CD8-positive, alpha-beta memory T cell (primary cell): ENCODE measurements at regions not wholly inside any gene's neighbourhood (a gene's known extent, or its start where the extent isn't known, plus 50 kb on each side); places are given as distances from the start of the nearest gene placed in this dataset.

ENCODE experiments used
- CTCF ChIA-PET: fragments of 350-600 bp; sonication (Branson Sonifier 250); formaldehyde crosslinking; loops from one replicate; lab custom pipeline; 2021; ENCODE audit warnings: antibody characterized with exemption; lab: Charles Lee
- POLR2A ChIA-PET: fragments of 350-600 bp; sonication (Branson Sonifier 250); formaldehyde crosslinking; loops from one replicate; lab custom pipeline; 2021; ENCODE audit warnings: antibody characterized with exemption; lab: Charles Lee
- DNase-seq, 5 donors: peaks; one replicate each; pipeline versions ENCODE4 v3.0.0 to v3.0.0-alpha.2; 2020 to 2022; ENCODE audit warnings: mixed read lengths in 1 of 5
- H3K27ac ChIP-seq: one replicate; pipeline ENCODE4 v1.7.0; 2013; ENCODE audit warnings: low read depth, mild to moderate bottlenecking, low read length, moderate library complexity
- H3K27me3 ChIP-seq: 2 replicates; pipeline ENCODE4 v1.7.0; 2013; ENCODE audit warnings: low read length, mild to moderate bottlenecking; ENCODE audit not compliant: insufficient read depth, poor library complexity, severe bottlenecking
- H3K36me3 ChIP-seq: 2 replicates; pipeline ENCODE4 v1.7.0; 2013; ENCODE audit warnings: mild to moderate bottlenecking, low read length, moderate library complexity; ENCODE audit not compliant: insufficient read depth
- H3K4me1 ChIP-seq: 2 replicates; pipeline ENCODE4 v1.7.0; 2013; ENCODE audit warnings: mild to moderate bottlenecking, low read length, moderate library complexity; ENCODE audit not compliant: insufficient read depth
- H3K4me3 ChIP-seq: 2 replicates; pipeline ENCODE4 v1.7.0; 2013; ENCODE audit warnings: mild to moderate bottlenecking, low read length
- H3K9me3 ChIP-seq: 2 replicates; pipeline ENCODE4 v1.7.0; 2013; ENCODE audit warnings: mild to moderate bottlenecking, low read length
- H3K27ac Mint-ChIP-seq, 8 donors: one replicate each; pipeline ENCODE4 v1.8.0; 2020 to 2021; ENCODE audit warnings: mixed read lengths in 8 of 8, mild to moderate bottlenecking in 6 of 8, inconsistent platforms in 3 of 8, moderate library complexity in 3 of 8
- H3K27me3 Mint-ChIP-seq, 2 donors: one replicate each; pipeline ENCODE4 v1.8.0; 2020 to 2021; ENCODE audit warnings: mixed read lengths in 2 of 2, mild to moderate bottlenecking in 1 of 2, moderate library complexity in 1 of 2
- H3K36me3 Mint-ChIP-seq, 3 donors: one replicate each; pipeline ENCODE4 v1.8.0; 2020 to 2021; ENCODE audit warnings: mixed read lengths in 3 of 3, inconsistent platforms in 1 of 3, mild to moderate bottlenecking in 1 of 3
- H3K4me1 Mint-ChIP-seq, 3 donors: one replicate each; pipeline ENCODE4 v1.8.0; 2020 to 2021; ENCODE audit warnings: mixed read lengths in 3 of 3, inconsistent platforms in 1 of 3, mild to moderate bottlenecking in 1 of 3
- H3K4me3 Mint-ChIP-seq, 7 donors: one replicate each; pipeline ENCODE4 v1.8.0; 2020 to 2021; ENCODE audit warnings: mixed read lengths in 7 of 7, mild to moderate bottlenecking in 6 of 7, moderate library complexity in 4 of 7, inconsistent platforms in 2 of 7
- H3K9me3 Mint-ChIP-seq, 5 donors: one replicate each; pipeline ENCODE4 v1.8.0; 2020 to 2022; ENCODE audit warnings: mixed read lengths in 5 of 5, mild to moderate bottlenecking in 3 of 5, moderate library complexity in 2 of 5, inconsistent platforms in 1 of 5

GRCh38 chr14:48473944-48474343 is 798.5 kb upstream of the MDGA2 start:
- ChIA-PET CTCF (no interaction called here), POLR2A (no interaction called here)
- Histone ChIP-seq H3K27ac (no peak overlapping the region), H3K36me3 (no peaks in the 10 kb centered on the region), H3K27me3 (no peaks in the 10 kb centered on the region), H3K4me3 (no peak overlapping the region), H3K4me1 (no peaks in the 10 kb centered on the region), H3K9me3 (no peaks in the 10 kb centered on the region)
- Mint-ChIP-seq H3K4me1 (no peaks in the 10 kb centered on the region), H3K27ac (no peak overlapping the region), H3K27me3 (no peaks in the 10 kb centered on the region), H3K9me3 (peaks cover 0 to 10% (median 4%) of the 10 kb centered on the region in 5 donors), H3K36me3 (no peaks in the 10 kb centered on the region), H3K4me3 (no peak overlapping the region)
- no peak for DNase-seq

DNA sequence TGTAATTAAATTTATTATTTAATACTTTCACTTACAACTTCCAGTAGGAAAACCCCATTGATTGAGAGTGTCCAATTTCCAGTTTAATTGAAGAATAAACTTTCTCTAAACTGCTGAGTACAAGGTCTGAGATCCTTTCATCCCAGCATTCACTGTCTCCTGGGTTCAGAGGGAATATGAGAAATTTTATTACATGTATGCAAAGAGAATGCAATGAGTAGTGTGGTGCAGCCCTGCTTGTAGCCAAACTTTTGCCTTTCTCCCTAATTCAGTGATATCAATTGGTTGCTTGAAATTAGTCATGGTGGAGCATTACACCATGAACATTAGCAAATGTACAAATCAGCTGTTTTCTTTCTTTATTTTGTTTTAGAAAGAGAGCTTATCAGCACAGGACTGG is 780.6 kb upstream of the MDGA2 start:
- H3K36me3 Mint-ChIP-seq = no peaks in the 10 kb centered on the region
- H3K4me3 Mint-ChIP-seq = no peak overlapping the region
- H3K27ac ChIP-seq = no peak overlapping the region
- no peaks in the 10 kb centered on the region for H3K4me1 ChIP-seq
- no peak for DNase-seq
- H3K27me3 Mint-ChIP-seq = no peaks in the 10 kb centered on the region
- no peaks in the 10 kb centered on the region for H3K27me3 ChIP-seq
- no peaks in the 10 kb centered on the region for H3K9me3 ChIP-seq
- H3K36me3 ChIP-seq = no peaks in the 10 kb centered on the region
- no peak overlapping the region for H3K27ac Mint-ChIP-seq
- peaks cover 0 to 7% (median 3%) of the 10 kb centered on the region in 5 donors for H3K9me3 Mint-ChIP-seq
- POLR2A ChIA-PET = no interaction called here
- CTCF ChIA-PET = no interaction called here
- no peaks in the 10 kb centered on the region for H3K4me1 Mint-ChIP-seq
- H3K4me3 ChIP-seq = no peak overlapping the region

- H3K27ac Mint-ChIP-seq = no peak overlapping the region
- H3K4me3 ChIP-seq = no peak overlapping the region
- CTCF ChIA-PET = no interaction called here
Observed at GRCh38 chr14:48454887-48455286, 779.5 kb upstream of the MDGA2 start.

GRCh38 chr14:48452437-48452995 is 777.1 kb upstream of the MDGA2 start:
- no peaks in the 10 kb centered on the region for H3K4me1 Mint-ChIP-seq
- ChIA-PET POLR2A (no interaction called here), CTCF (no interaction called here)
- Histone ChIP-seq H3K36me3 (no peaks in the 10 kb centered on the region), H3K27me3 (no peaks in the 10 kb centered on the region), H3K9me3 (no peaks in the 10 kb centered on the region), H3K27ac (no peak overlapping the region), H3K4me1 (no peaks in the 10 kb centered on the region), H3K4me3 (no peak overlapping the region)
- no peaks in the 10 kb centered on the region for H3K27me3 Mint-ChIP-seq
- H3K36me3 Mint-ChIP-seq = no peaks in the 10 kb centered on the region
- no peak overlapping the region for H3K4me3 Mint-ChIP-seq
- peaks cover 0 to 9% (median 3%) of the 10 kb centered on the region in 5 donors for H3K9me3 Mint-ChIP-seq
- H3K27ac Mint-ChIP-seq = no peak overlapping the region
- no peak for DNase-seq

More at GRCh38 chr14:48454887-48455286, 779.5 kb upstream of the MDGA2 start:
- no peaks in the 10 kb centered on the region for H3K36me3 Mint-ChIP-seq
- no peak overlapping the region for H3K4me3 Mint-ChIP-seq
- no peak for DNase-seq
- no peaks in the 10 kb centered on the region for H3K4me1 Mint-ChIP-seq
- Histone ChIP-seq H3K9me3 (no peaks in the 10 kb centered on the region), H3K27me3 (no peaks in the 10 kb centered on the region), H3K36me3 (no peaks in the 10 kb centered on the region), H3K27ac (no peak overlapping the region), H3K4me1 (no peaks in the 10 kb centered on the region)
- H3K27me3 Mint-ChIP-seq = no peaks in the 10 kb centered on the region
- POLR2A ChIA-PET = no interaction called here
- peaks cover 0 to 5% (median 3%) of the 10 kb centered on the region in 5 donors for H3K9me3 Mint-ChIP-seq

DNA sequence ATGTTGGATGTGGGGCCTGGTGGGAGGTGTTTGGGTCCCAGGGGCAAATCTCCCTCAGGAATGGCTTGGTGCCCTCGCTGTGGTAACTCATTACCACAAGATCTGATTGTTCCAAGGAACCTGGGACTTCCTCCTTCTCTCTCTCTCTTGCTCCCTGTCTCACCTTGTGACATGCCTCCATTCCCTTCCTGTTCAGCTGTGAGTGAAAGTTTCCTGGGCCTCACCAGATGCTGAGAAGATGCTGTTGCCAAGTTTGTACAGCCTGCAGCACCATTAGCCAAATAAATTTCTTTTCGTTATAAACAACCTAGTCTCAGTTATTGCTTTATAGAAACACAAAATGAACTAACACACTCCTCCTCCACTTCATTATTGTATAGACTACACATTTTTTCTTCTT is 759.8 kb upstream of the MDGA2 start:
- ChIA-PET POLR2A (no interaction called here), CTCF (no interaction called here)

GRCh38 chr14:48430805-48431204 is 755.4 kb upstream of the MDGA2 start:
- H3K4me1 ChIP-seq = no peaks in the 10 kb centered on the region
- Mint-ChIP-seq H3K4me1 (no peaks in the 10 kb centered on the region), H3K9me3 (peaks cover 0 to 23% (median 8%) of the 10 kb centered on the region in 5 donors), H3K27me3 (no peaks in the 10 kb centered on the region), H3K36me3 (no peaks in the 10 kb centered on the region), H3K27ac (no peak overlapping the region), H3K4me3 (no peak overlapping the region)
- no peak for DNase-seq
- no peaks in the 10 kb centered on the region for H3K27me3 ChIP-seq
- ChIA-PET POLR2A (no interaction called here), CTCF (no interaction called here)
- no peak overlapping the region for H3K27ac ChIP-seq
- H3K4me3 ChIP-seq = no peak overlapping the region
- H3K9me3 ChIP-seq = no peaks in the 10 kb centered on the region
- no peaks in the 10 kb centered on the region for H3K36me3 ChIP-seq

More for the DNA sequence above, 759.8 kb upstream of the MDGA2 start:
- Histone ChIP-seq H3K9me3 (no peaks in the 10 kb centered on the region), H3K36me3 (no peaks in the 10 kb centered on the region), H3K27me3 (no peaks in the 10 kb centered on the region), H3K4me1 (no peaks in the 10 kb centered on the region), H3K4me3 (no peak overlapping the region), H3K27ac (no peak overlapping the region)
- DNase-seq = no peak
- H3K27ac Mint-ChIP-seq = no peak overlapping the region
- H3K9me3 Mint-ChIP-seq = peaks cover 3 to 15% (median 8%) of the 10 kb centered on the region in 5 donors
- H3K4me1 Mint-ChIP-seq = no peaks in the 10 kb centered on the region
- H3K4me3 Mint-ChIP-seq = no peak overlapping the region
- no peaks in the 10 kb centered on the region for H3K27me3 Mint-ChIP-seq
- H3K36me3 Mint-ChIP-seq = no peaks in the 10 kb centered on the region

- H3K36me3 ChIP-seq = no peaks in the 10 kb centered on the region
- no peaks in the 10 kb centered on the region for H3K9me3 ChIP-seq
- no peaks in the 10 kb centered on the region for H3K4me1 ChIP-seq
- H3K4me1 Mint-ChIP-seq = no peaks in the 10 kb centered on the region
- H3K27me3 ChIP-seq = no peaks in the 10 kb centered on the region
- H3K4me3 Mint-ChIP-seq = no peak overlapping the region
- H3K9me3 Mint-ChIP-seq = peaks cover 0 to 14% (median 3%) of the 10 kb centered on the region in 5 donors
- H3K27ac ChIP-seq = no peak overlapping the region
- CTCF ChIA-PET = no interaction called here
- POLR2A ChIA-PET = no interaction called here
- H3K27ac Mint-ChIP-seq = no peak overlapping the region
- H3K4me3 ChIP-seq = no peak overlapping the region
- no peak for DNase-seq
- H3K27me3 Mint-ChIP-seq = no peaks in the 10 kb centered on the region
- no peaks in the 10 kb centered on the region for H3K36me3 Mint-ChIP-seq
Observed at GRCh38 chr14:48429512-48429911, 754.1 kb upstream of the MDGA2 start.

GRCh38 chr14:48417715-48418500 is 742.5 kb upstream of the MDGA2 start:
- no peaks in the 10 kb centered on the region for H3K4me1 ChIP-seq
- no peak for DNase-seq
- H3K4me3 ChIP-seq = no peak overlapping the region
- H3K36me3 Mint-ChIP-seq = no peaks in the 10 kb centered on the region
- no peak overlapping the region for H3K4me3 Mint-ChIP-seq
- peaks cover 6 to 23% (median 9%) of the 10 kb centered on the region in 5 donors for H3K9me3 Mint-ChIP-seq
- H3K4me1 Mint-ChIP-seq = no peaks in the 10 kb centered on the region
- ChIA-PET POLR2A (no interaction called here), CTCF (no interaction called here)
- no peaks in the 10 kb centered on the region for H3K27me3 ChIP-seq
- no peaks in the 10 kb centered on the region for H3K9me3 ChIP-seq
- H3K27ac Mint-ChIP-seq = no peak overlapping the region
- H3K27ac ChIP-seq = no peak overlapping the region
- no peaks in the 10 kb centered on the region for H3K36me3 ChIP-seq
- H3K27me3 Mint-ChIP-seq = no peaks in the 10 kb centered on the region
